GM19372 (cell line): ENCODE measurements at regions not wholly inside any gene's neighbourhood (a gene's known extent, or its start where the extent isn't known, plus 50 kb on each side); places are given as distances from the start of the nearest gene placed in this dataset.

Source experiments
- ATAC-seq: cut with Tn5 transposase; IDR thresholded peaks from one replicate; pipeline ENCODE4 v1.9.1; 2021; ENCODE audit warnings: mild to moderate bottlenecking, low read depth, moderate library complexity; ENCODE audit not compliant: unreplicated experiment

GRCh38 chr4:19547463-19547862 is 704.2 kb upstream of the SLIT2 start:
- ATAC-seq, result no peak

GRCh38 chr4:19544446-19545125 is 707.1 kb upstream of the SLIT2 start:
- no peak for ATAC-seq

- no peak for ATAC-seq
Measured at GRCh38 chr4:19540859-19541540, 710.7 kb upstream of the SLIT2 start.

GRCh38 chr4:19539201-19539600 is 712.5 kb upstream of the SLIT2 start:
- no peak for ATAC-seq

- ATAC-seq, result no peak
Measured at GRCh38 chr4:19534159-19534558, 717.5 kb upstream of the SLIT2 start.

GRCh38 chr4:19531906-19532848 is 719.5 kb upstream of the SLIT2 start:
- no peak for ATAC-seq

GRCh38 chr4:19523964-19524363 is 727.7 kb upstream of the SLIT2 start:
- ATAC-seq, result no peak

- no peak for ATAC-seq
Measured at GRCh38 chr4:19522966-19523365, 728.7 kb upstream of the SLIT2 start.

GRCh38 chr4:19520939-19521520 is 730.7 kb upstream of the SLIT2 start:
- ATAC-seq, result no peak

GRCh38 chr4:19514276-19515070 is 737.2 kb upstream of the SLIT2 start:
- ATAC-seq, result no peak

- ATAC-seq, result no peak
Measured at GRCh38 chr4:19512086-19512485, 739.6 kb upstream of the SLIT2 start.

GRCh38 chr4:19510993-19511392 is 740.7 kb upstream of the SLIT2 start:
- no peak for ATAC-seq

GRCh38 chr4:19508442-19508841 is 743.3 kb upstream of the SLIT2 start:
- ATAC-seq, result no peak

GRCh38 chr4:19497705-19498104 is 754.0 kb upstream of the SLIT2 start:
- no peak for ATAC-seq

GRCh38 chr4:19496756-19497155 is 754.9 kb upstream of the SLIT2 start:
- ATAC-seq, result no peak

- no peak for ATAC-seq
Measured at GRCh38 chr4:19494961-19495360, 756.7 kb upstream of the SLIT2 start.

GRCh38 chr4:19492606-19493005 is 759.1 kb upstream of the SLIT2 start:
- no peak for ATAC-seq

GRCh38 chr4:19486400-19486799 is 765.3 kb upstream of the SLIT2 start:
- ATAC-seq, result no peak

GRCh38 chr4:19478791-19479190 is 772.9 kb upstream of the SLIT2 start:
- no peak for ATAC-seq

GRCh38 chr4:19473569-19473968 is 778.1 kb upstream of the SLIT2 start:
- no peak for ATAC-seq
